Heart right ventricle (tissue), 16 donors: ENCODE measurements at regions not wholly inside any gene's neighbourhood (a gene's known extent, or its start where the extent isn't known, plus 50 kb on each side); places are given as distances from the start of the nearest gene placed in this dataset.

Source experiments
- ATAC-seq, 8 donors: fragments of 200-7000 bp; cut with Tn5 transposase; one replicate each; pipeline ENCODE4 v1.9.1; 2020; ENCODE audit warnings: mild to moderate bottlenecking in 8 of 8, moderate library complexity in 8 of 8, moderate number of reproducible peaks in 1 of 8
- DNase-seq, 2 donors: peaks; one replicate each; pipeline ENCODE4 v3.0.0-alpha.2; 2020
- H3K27ac ChIP-seq, 10 donors: fragments of 200-600 bp; sonication (generic) in 2 of 10; one replicate each; pipeline versions ENCODE4 v1.5.0 to v1.8.0; 2020 to 2022; ENCODE audit warnings: mild to moderate bottlenecking in 3 of 10
- H3K27me3 ChIP-seq, 7 donors: fragments of 200-600 bp; one replicate each; pipeline ENCODE4 v1.8.0; 2021 to 2022; ENCODE audit warnings: mild to moderate bottlenecking in 2 of 7
- H3K36me3 ChIP-seq, 9 donors: fragments of 200-600 bp; sonication (generic) in 1 of 9; one replicate each; pipeline versions ENCODE4 v1.5.0 to v1.8.0; 2020 to 2022; ENCODE audit warnings: mild to moderate bottlenecking in 2 of 9
- H3K4me1 ChIP-seq, 9 donors: fragments of 200-600 bp; sonication (generic) in 1 of 9; one replicate each; pipeline versions ENCODE4 v1.5.0 to v1.8.0; 2020 to 2022; ENCODE audit warnings: mild to moderate bottlenecking in 4 of 9
- H3K4me3 ChIP-seq, 10 donors: fragments of 200-600 bp; sonication (generic) in 2 of 10; one replicate each; pipeline versions ENCODE4 v1.5.0 to v1.8.0; 2020 to 2022; ENCODE audit warnings: mild to moderate bottlenecking in 7 of 10, moderate library complexity in 2 of 10
- H3K9me3 ChIP-seq, 11 donors: fragments of 200-600 bp in 10 of 11; sonication (generic) in 2 of 11; one replicate each; pipeline versions ENCODE4 v1.5.0 to v1.8.0; 2013 to 2022; ENCODE audit warnings: mild to moderate bottlenecking in 2 of 11, control low read depth in 1 of 11, moderate library complexity in 1 of 11
- WGBS, 2 donors: extraction: QIAGEN DNeasy Blood & Tissue Kit; methylation state at CpG; one replicate each; pipeline ENCODE4 v1.1.7; 2013; ENCODE audit warnings: inconsistent platforms in 1 of 2; 5-methylcytosine and 5-hydroxymethylcytosine counted together
- intact Hi-C, 10 donors: fragments of 100-400 bp; cut with DNase I; formaldehyde crosslinking; loops; one replicate each; pipeline versions ENCODE4 v1.11.1 to v1.14.2; 2022
- TF ChIP-seq, protein P1 (sequence below), 9 donors: fragments of 200-600 bp; sonication (generic) in 2 of 9; IDR thresholded peaks; one replicate each; pipeline versions ENCODE4 v1.5.0 to v1.8.0; 2021 to 2022; ENCODE audit warnings: antibody characterized with exemption in 9 of 9, mild to moderate bottlenecking in 5 of 9, moderate library complexity in 1 of 9
- donor health status: Arrhythmogenic right ventricular cardiomyopathy.
- donor health status: ischemic (EF 13 %, LVEDD 7.1; RV severe dilation, severe dysfunction).
- donor health status: healthy with polysubstance abuse.
- donor health status: DM: no; HTN: yes; CAD: no.
- donor health status: DM: no; HTN: no; CAD: no.
- donor health status: ischemic (EF 25% LVEDD 6.9; RV normal size, moderate dysfunction).
- donor health status: ischemic (EF 25% LVEDD 5.7; RV mildly dilated, moderate dysfunction).
- donor health status: healthy.
- donor health status: DM: yes; HTN: yes; CAD: no.
- donor health status: Ischemic cardiomyopathy.
- donor health status: ischemic (EF 35%, LVEDD 5.7; RV mildly dilated, moderate dysfunction).
- donor health status: nonischemic (EF 11% LVEDD 7.7; RV severe dilation, severe dysfunction).
- donor health status: DM: yes; HTN: yes; CAD: no.
- donor health status: PGD.
- donor health status: ischemic (EF 29% LVEDD 5.4; RV normal size, mild dysfunction).
- donor health status: nonischemic (EF 23%, LVEDD 6.1; RV moderate dilation, normal function).

DNA sequence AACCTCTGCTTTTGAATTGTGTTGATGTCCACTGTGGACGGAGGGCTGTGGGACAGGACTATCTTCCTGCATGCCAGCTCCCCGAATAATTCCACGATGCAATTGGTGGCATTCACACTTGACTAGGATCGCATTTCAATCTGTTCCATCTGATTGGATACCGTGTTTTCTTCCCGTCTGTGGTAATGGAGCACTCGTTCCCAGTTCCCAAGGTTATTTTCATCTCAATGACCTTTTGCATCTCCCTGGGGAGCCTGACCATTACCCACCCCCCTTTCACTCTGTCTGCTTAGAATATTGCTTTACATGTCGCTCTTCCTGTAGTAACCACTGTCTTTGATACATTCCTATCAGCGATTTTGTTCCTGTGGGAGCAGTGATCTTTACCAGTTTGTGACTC, 402.2 kb upstream of the WWC1 start:
- H3K36me3 ChIP-seq: no peaks in the 10 kb centered on the region
- H3K9me3 ChIP-seq: no peaks in the 10 kb centered on the region
- intact Hi-C loops: no loop called here
- H3K27ac ChIP-seq: no peak overlapping the region
- TF ChIP-seq, protein P1, sequence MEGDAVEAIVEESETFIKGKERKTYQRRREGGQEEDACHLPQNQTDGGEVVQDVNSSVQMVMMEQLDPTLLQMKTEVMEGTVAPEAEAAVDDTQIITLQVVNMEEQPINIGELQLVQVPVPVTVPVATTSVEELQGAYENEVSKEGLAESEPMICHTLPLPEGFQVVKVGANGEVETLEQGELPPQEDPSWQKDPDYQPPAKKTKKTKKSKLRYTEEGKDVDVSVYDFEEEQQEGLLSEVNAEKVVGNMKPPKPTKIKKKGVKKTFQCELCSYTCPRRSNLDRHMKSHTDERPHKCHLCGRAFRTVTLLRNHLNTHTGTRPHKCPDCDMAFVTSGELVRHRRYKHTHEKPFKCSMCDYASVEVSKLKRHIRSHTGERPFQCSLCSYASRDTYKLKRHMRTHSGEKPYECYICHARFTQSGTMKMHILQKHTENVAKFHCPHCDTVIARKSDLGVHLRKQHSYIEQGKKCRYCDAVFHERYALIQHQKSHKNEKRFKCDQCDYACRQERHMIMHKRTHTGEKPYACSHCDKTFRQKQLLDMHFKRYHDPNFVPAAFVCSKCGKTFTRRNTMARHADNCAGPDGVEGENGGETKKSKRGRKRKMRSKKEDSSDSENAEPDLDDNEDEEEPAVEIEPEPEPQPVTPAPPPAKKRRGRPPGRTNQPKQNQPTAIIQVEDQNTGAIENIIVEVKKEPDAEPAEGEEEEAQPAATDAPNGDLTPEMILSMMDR (IDR thresholded peaks at IDR 0.05): no peak
- H3K27me3 ChIP-seq: no peaks in the 10 kb centered on the region
- 63 to 69% methylated on average over 9 of the region's 9 CpGs for WGBS, 2 donors
- no peak overlapping the region for H3K4me3 ChIP-seq
- ATAC-seq (no peak), DNase-seq (no peak)
- H3K4me1 ChIP-seq: peaks cover 0 to 18% (median 4%) of the 10 kb centered on the region in 9 donors

DNA sequence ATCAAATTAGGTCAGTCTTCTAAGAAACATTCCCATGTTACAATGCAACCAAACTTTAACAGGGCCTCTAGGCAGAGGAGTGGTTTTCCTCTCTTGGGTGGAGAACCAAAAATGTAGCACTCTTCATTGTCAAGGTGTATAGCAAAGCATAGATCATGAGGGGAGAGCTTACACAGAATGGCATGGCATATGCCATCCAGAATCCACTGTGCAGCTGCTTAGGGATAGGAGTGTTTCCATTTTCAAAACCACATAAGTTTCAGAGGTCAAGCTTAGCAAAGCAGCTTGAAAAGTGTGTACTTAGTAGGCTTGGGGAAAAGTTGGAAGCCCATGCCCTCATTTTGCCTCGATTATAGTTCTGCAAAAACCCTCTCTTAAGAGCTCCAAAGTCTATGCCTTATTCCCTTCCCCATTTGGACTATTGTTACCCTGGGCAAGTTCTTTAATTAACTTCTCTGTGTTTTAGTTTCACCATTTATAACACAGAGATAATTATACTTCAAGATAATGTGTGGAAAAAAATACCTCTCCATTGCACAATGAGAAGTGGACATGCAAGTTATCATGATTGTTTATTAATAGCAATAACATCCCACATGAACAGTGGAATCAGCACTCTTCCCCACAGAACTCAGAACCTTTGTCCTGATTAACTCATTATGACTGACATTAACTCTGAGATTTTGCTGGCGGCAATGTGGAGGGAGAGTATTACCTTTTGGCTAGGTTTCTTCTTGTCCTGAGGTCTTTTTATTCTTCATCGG, 398.9 kb upstream of the WWC1 start:
- ATAC-seq: peak in 7 of 8 donors; percentile 34 to 88 (median 85)
- no peaks in the 10 kb centered on the region for H3K9me3 ChIP-seq
- intact Hi-C loops: no loop called here
- H3K4me3 ChIP-seq: peak overlapping the region in 1 of 10 donors; percentile 7
- 51 to 63% methylated on average over 3 of the region's 3 CpGs for WGBS, 2 donors
- H3K36me3 ChIP-seq: no peaks in the 10 kb centered on the region
- peaks cover 0 to 18% (median 4%) of the 10 kb centered on the region in 9 donors for H3K4me1 ChIP-seq
- TF ChIP-seq, protein P1 (IDR thresholded peaks at IDR 0.05): no peak
- no peaks in the 10 kb centered on the region for H3K27me3 ChIP-seq
- H3K27ac ChIP-seq: peak overlapping the region in 6 of 10 donors; percentile 17 to 62 (median 47)
- no peak for DNase-seq

DNA sequence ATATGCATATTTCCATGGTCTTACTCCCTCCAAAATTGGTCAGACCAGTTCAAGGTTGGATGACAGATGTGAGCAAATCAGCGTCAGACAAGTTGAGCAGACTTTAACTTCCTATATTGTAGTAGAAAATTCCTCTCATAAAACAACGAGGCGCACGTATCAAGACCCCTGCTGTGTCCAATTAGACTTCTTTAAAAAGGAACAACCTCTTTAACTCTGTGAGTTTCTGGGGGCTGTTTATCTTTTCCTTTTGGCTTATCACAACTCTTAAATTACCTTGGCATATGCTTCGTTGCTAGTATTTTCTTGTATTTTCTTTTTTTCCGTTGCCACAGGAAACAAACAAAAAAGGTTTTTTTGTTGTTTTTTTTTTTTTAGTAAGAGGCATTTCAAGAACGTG, 398.2 kb upstream of the WWC1 start:
- DNase-seq (no peak), ATAC-seq (no peak)
- H3K4me1 ChIP-seq: peaks cover 0 to 18% (median 4%) of the 10 kb centered on the region in 9 donors
- TF ChIP-seq, protein P1 (IDR thresholded peaks at IDR 0.05): no peak
- intact Hi-C loops: no loop called here
- H3K27me3 ChIP-seq: no peaks in the 10 kb centered on the region
- no peaks in the 10 kb centered on the region for H3K36me3 ChIP-seq
- 51 to 55% methylated on average over 7 of the region's 7 CpGs for WGBS, 2 donors
- peak overlapping the region in 1 of 10 donors; percentile 7 for H3K4me3 ChIP-seq
- H3K9me3 ChIP-seq: no peaks in the 10 kb centered on the region
- H3K27ac ChIP-seq: peak overlapping the region in 3 of 10 donors; percentile 45 to 62 (median 49)

DNA sequence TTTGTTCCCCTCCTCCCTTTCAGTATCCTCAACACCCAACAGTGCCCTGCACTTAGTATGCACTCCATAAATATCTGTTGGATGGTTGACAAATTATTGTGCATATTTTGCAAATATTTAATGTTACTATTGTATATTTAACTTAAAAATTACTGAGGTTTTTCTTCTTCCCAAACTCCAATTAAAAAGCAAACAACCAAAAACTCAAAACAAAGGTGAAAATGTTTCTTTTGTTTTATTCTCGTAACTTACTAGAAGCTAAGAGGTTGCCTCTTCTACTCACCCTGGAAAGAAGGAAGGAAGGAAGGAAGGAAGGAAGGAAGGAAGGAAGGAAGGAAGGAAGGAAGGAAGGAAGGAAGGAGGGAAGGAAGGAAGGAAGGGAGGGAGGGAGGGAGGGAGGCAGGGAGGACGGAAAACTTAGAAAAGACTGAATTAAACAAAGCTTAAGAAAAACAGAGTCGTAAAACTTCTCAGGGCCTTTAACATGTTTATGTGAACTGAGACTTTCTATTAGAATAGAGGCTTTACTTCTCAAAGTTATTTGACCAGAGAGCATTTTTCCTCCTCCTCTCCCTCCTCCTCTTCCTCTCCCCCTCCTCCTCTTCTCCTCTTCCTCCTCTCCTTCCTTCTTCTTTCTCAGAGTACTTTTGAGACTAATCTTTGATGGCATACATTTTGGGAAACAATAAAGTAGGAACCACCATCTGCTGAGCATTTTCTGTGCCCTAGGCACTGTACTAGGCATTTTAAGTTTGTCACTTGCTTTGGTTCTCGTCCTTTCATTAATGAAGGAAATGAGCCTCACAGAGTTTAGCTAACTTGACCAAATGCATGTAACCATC, 396.6 kb upstream of the WWC1 start:
- TF ChIP-seq, protein P1 (IDR thresholded peaks at IDR 0.05): no peak
- ATAC-seq: no peak
- Histone ChIP-seq H3K9me3 (no peaks in the 10 kb centered on the region), H3K4me1 (peaks cover 0 to 18% (median 4%) of the 10 kb centered on the region in 9 donors), H3K27ac (no peak overlapping the region), H3K27me3 (no peaks in the 10 kb centered on the region), H3K36me3 (no peaks in the 10 kb centered on the region), H3K4me3 (no peak overlapping the region)
- 85 to 88% methylated on average over 4 of the region's 4 CpGs for WGBS, 2 donors
- no peak for DNase-seq
- intact Hi-C loops: no loop called here
